HG03469 (cell line): ENCODE measurements at regions not wholly inside any gene's neighbourhood (a gene's known extent, or its start where the extent isn't known, plus 50 kb on each side); places are given as distances from the start of the nearest gene placed in this dataset.
"Not testable (repeated sequence)": the region's sequence is repeated elsewhere in the genome, so short reads cannot be mapped to it uniquely, and the experiment has no call there.

ENCODE experiments used
- ATAC-seq: cut with Tn5 transposase; IDR thresholded peaks from one replicate; pipeline ENCODE4 v1.9.1; 2021; ENCODE audit warnings: mild to moderate bottlenecking, moderate library complexity, moderate number of reproducible peaks; ENCODE audit not compliant: unreplicated experiment

DNA sequence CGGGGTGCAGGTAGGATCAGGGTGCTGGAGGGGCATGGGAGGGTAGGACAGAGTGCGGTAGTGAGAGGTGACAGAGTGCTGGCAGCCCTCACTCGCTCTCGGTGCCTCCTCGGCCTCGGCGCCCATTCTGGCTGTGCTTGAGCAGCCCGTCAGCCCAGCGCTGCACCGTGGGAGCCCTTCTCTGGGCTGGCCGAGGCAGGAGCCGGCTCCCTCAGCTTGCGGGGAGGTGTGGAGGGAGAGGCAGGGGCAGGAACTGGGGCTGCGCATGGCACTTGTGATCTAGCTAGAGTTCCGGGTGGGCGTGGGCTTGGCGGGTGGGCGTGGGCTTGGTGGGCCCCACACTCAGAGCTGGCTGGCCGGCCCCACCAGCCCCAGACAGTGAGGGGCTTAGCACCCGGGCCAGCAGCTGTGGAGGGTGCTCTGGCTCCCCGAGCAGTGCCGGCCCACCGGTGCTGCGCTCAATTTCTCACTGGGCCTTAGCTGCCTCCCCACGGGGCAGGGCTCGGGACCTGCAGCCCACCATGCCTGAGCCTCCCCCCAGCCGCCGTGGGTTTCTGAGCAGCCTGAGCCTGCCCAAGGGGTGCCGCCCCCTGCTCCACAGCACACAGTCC lies 112.8 kb upstream of the DUSP22 start:
- no peak for ATAC-seq

DNA sequence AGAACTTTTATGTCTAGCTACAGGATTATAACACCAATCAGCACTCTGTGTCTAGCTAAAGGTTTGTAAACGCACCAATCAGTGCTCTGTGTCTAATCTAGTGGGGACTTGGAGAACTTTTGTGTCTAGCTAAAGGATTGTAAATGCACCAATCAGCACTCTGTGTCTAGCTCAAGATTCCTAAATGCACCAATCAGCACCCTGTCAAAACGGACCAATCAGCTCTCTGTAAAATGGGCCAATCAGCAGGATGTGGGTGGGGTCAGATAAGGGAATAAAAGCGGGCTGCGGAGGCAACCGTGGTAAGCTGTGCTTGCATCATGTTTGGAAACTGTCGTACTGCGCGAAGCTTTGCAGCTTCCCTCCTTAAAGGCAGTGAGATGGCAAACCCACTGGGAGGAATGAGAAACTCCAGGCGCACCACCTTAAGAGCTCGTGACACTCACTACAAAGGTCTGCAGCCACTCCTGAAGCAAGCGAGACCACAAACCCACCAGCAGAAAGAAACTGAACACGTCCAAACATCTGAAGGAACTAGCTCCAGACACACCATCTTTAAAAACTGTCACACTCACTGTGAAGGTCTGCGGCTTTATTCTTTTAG lies 112.1 kb upstream of the DUSP22 start:
- not testable (repeated sequence) for ATAC-seq

GRCh38 chr6:181049-181654 lies 111.1 kb upstream of the DUSP22 start:
- ATAC-seq = no peak

DNA sequence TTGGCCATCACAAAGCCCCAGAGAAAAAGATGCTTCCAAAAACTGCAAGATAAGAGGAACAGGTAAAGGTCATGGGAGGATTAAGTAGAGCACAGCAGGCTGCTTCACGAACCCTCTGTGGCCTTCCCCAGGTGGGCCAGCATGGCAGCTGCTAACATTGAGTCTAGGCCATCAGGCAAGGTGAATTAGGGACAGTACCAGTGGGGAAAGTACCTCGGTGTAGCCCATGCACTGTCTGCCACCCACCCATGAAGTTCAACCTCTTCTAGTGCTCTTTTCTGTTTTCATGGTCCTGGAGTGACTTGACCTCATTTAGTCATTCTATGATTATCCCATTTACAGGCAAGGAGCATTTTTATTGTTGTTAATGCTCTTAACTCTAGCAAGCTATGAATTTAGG lies 108.6 kb upstream of the DUSP22 start:
- ATAC-seq = no peak

- no peak for ATAC-seq
Measured at GRCh38 chr6:184161-184700, 108.1 kb upstream of the DUSP22 start.

DNA sequence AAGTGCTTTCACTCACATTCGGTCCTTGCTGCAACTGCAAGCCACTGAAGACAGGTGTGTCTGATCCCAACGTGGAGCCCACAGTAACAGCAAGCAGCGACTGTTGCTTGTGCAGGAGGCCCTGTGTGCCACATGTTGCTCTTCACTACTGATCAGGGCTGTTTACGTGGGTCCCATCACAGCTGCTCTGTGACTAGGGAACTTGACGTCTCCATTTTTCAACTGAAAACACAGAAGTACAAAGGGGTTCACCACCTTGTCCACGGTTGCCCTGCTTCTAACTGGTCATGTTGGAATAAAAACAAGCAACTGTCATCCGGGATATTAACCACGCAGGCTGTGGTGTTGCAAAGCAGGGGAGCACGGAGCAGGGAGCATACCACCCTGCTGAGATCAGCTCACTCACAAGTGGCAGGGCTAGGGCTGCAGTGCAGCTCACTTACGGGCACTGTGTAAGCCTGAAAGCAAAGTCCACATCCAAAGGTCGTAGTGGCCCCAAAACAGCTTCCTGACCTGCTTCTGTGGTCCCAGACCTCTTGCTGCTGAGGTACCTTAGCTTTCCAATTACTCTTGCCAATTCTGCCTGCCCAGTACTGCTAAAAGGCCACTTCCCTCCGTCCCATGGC lies 105.8 kb upstream of the DUSP22 start:
- no peak for ATAC-seq

DNA sequence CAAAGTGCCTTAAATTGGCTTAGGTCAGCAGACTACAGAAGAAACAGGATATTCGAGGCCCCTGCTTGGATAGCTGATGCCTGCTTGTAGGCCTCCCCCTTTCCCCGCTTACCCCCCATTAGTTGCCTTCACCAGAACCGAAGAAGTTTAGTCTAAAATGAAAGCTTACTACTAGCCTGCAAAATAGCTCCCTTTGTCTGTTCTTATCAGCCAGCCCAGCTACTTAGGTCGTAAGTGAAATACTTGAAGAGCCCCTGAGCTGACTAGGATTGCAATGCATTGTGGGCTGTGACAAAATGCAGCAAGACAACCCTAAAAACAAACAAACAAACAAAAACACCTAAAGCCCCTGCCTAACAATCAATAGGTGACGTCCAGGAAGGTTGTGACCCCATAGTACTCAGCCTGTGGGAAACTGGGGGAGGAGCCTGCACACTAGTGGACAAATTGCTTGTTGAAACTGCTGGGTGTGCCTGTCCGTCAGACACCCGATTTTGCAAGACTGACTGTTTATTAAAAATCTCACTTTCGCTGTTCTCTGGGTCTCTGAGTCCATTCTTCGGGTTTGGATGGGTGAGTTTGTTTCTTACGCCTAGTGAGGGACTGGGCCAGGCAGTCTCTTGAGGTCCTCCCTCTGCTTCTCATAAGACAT lies 105.0 kb upstream of the DUSP22 start:
- ATAC-seq = no peak

DNA sequence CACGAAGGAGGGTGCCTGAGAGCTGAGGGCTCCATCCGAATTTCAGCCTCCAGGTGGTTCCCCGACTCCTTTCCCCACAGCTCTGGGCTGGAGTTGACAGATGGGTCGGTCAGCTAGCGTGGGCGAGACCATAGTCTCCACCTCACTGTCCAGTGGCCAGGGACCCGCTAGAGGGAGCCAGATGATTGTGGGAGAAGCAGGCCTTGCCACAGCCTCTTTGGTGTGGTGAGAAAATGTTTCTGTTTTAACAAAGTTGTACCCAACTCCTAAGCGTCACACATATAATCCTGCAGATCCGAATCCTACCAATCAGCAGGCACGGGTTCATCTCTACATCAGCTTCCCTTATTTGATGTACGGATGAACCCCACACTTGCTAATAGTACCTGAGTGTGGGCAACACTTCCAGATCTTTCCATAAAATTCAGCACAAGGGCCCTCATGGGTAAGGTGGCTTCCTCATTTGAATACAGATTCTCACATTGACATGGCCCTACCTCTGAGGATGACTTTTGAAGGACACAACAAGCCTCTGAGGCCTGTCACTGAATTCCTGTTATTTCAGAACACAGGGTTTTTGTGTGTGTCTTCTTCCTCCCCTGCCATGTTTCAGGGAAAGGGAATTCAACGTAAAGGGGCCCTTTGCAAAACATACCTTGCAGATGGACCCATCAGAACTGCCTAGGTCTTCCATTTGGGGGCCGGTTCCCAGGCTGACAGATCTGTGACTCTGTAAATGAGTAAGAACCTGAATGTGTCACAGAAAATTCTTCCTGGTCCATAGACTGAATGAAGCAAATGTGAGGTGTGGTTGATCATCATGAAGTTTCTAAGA lies 103.2 kb upstream of the DUSP22 start:
- ATAC-seq = peak; percentile 38

DNA sequence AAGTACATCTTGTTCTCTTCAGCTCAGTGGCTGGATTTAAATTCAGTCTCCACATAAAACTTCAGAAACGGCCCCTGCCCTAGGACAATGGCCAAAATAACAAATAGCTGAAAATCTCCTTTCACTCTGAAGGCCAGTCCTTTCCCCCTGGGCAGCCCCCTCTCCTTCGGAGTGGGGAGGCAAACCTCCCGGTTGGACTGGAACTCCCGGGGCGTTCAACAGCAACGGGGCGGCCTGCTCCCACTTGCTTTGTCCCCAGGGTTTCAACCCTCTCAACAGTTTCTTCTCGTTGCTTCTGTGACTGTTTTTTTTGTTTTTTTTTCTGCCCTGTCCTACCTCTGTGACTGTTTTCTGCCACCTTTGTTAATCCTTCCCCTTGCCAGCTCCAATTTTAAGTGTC lies 102.6 kb upstream of the DUSP22 start:
- no peak for ATAC-seq

DNA sequence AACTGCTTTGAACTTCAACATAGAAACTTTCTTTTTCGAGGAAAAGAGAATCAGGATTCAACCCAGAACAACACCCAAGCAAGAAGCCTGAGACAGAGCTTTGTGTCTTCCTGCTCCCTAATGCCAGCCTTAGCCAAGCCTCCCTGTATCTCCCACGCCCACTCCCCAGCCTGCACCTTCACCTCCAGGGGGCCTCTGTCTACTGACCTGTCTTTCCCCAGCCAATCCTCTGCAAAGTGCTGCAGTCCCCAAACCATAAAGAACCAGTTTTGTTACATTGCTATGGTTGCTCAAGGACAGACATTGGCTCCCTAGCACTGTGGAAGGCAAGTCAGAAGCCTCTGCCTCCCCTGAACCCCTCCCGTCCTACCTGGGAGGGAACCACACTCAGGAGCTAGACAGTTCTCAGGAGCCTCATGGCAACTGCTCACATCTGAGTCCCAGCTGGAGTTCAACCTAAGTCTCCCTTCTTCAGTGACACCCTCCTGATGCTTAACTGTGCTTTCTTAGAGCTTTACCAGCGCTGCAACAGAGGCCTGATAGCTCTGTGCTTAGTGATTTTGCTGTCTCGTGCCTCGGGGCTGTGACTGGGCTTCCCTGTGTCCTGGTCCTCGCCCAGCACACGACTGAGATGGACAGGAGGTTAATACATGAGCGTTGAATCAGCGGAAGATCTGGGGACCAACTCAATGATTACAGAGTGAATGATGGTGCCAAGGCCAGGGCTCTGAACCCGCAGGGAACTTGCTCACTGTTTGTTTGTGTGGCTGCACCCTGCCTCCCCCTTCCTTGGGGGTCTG lies 101.5 kb upstream of the DUSP22 start:
- ATAC-seq = no peak

DNA sequence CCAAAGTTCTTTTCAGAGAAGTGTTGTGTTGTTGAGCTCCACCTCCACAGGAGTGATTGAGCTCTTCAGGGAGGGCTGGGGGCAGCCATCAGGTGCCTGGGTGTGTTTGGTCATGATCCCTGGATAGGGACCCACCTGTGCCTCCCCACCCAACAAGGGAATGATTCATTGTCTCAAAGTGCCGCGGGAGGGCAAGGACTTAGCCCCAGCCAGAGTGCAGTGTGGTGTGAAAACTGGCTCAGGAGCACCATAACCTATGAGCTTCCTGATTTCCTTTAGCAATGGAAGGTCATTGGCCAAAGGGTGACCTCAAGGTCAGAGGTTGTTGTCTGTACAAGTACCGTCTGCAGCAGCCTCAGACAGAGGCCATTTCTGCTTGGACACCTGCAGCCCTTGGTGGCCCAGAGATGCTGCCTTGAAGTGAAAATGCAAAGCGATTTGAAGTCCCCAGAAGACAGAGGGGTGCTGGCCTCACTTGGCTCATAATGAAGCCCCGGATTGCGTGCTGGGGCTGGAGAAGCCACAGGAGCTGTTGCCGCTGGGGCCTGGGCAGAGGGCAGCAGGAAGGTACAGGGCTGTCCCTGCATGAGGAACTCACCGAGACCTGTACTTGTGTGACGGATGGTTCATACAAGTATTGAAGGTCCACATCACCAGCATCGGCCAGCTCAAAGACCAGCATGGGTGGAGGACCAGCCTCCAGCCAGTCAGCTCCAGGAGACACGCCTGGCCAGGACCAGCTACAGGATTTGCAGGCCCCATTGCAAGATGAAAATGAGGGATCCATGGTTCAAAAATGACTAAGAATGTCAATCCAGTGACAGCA lies 100.6 kb upstream of the DUSP22 start:
- ATAC-seq = no peak

- ATAC-seq = no peak
Measured at GRCh38 chr6:192313-192664, 100.0 kb upstream of the DUSP22 start.

- ATAC-seq = no peak
Measured at GRCh38 chr6:193180-193579, 99.1 kb upstream of the DUSP22 start.

GRCh38 chr6:193773-194310 lies 98.4 kb upstream of the DUSP22 start:
- no peak for ATAC-seq

GRCh38 chr6:195861-196360 lies 96.4 kb upstream of the DUSP22 start:
- ATAC-seq = no peak

- no peak for ATAC-seq
Measured at GRCh38 chr6:196543-196942, 95.7 kb upstream of the DUSP22 start.

GRCh38 chr6:203661-204060 lies 88.6 kb upstream of the DUSP22 start:
- ATAC-seq = no peak

DNA sequence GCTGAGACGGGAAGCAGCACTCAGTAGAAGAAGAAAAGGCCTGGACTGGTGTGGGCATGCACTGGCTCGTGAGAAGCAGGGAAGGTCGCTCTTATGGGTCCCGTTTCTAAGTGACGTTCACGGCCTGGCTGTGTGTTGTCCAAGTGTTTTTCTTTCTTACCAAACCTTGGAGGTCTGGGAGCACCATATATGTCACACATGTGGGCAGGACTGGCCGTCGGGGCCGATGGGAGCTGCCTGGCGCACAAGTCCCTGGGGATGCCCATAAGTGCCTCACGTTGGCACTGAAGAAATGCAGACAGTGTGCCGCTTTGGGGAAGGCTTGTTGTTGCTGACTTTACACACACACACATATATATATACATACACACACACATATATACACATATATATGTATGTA lies 86.0 kb upstream of the DUSP22 start:
- no peak for ATAC-seq
